Skeletal muscle cell (primary cell): ENCODE measurements at regions not wholly inside any gene's neighbourhood (a gene's known extent, or its start where the extent isn't known, plus 50 kb on each side); places are given as distances from the start of the nearest gene placed in this dataset.
"Not testable (repeated sequence)": the region's sequence is repeated elsewhere in the genome, so short reads cannot be mapped to it uniquely, and the experiment has no call there.

ENCODE experiments used
- DNase-seq: peaks from one replicate; pipeline ENCODE4 v3.0.0-alpha.2; 2010; ENCODE audit warnings: low read depth
- H3K4me3 ChIP-seq: 2 replicates; pipeline ENCODE4 v1.5.1; 2011; ENCODE audit warnings: low read depth, mild to moderate bottlenecking, control low read depth, low read length, moderate library complexity

- not testable (repeated sequence) for H3K4me3 ChIP-seq
Measured at GRCh38 chr10:28911511-28911910, 234.2 kb downstream of the BAMBI start.

GRCh38 chr10:28912017-28912783 lies 234.9 kb downstream of the BAMBI start:
- no peak overlapping the region for H3K4me3 ChIP-seq
- DNase-seq = no peak

More at GRCh38 chr10:28911511-28911910, 234.2 kb downstream of the BAMBI start:
- not testable (repeated sequence) for DNase-seq

- no peak for DNase-seq
- no peak overlapping the region for H3K4me3 ChIP-seq
Measured at GRCh38 chr10:28913436-28914237, 236.3 kb downstream of the BAMBI start.

GRCh38 chr10:28914701-28915100 lies 237.4 kb downstream of the BAMBI start:
- H3K4me3 ChIP-seq = no peak overlapping the region
- DNase-seq = no peak

GRCh38 chr10:28915989-28916588 lies 238.8 kb downstream of the BAMBI start:
- no peak overlapping the region for H3K4me3 ChIP-seq
- DNase-seq = no peak

GRCh38 chr10:28920091-28920490 lies 242.8 kb downstream of the BAMBI start:
- H3K4me3 ChIP-seq = no peak overlapping the region

GRCh38 chr10:28922127-28922526 lies 244.8 kb downstream of the BAMBI start:
- H3K4me3 ChIP-seq = no peak overlapping the region
- no peak for DNase-seq

More at GRCh38 chr10:28920091-28920490, 242.8 kb downstream of the BAMBI start:
- DNase-seq = no peak

- no peak overlapping the region for H3K4me3 ChIP-seq
- no peak for DNase-seq
Measured at GRCh38 chr10:28922861-28923260, 245.5 kb downstream of the BAMBI start.

- no peak for DNase-seq
- no peak overlapping the region for H3K4me3 ChIP-seq
Measured at GRCh38 chr10:28924717-28925116, 247.4 kb downstream of the BAMBI start.

GRCh38 chr10:28925121-28925663 lies 247.9 kb downstream of the BAMBI start:
- no peak for DNase-seq
- no peak overlapping the region for H3K4me3 ChIP-seq

GRCh38 chr10:28926932-28927331 lies 249.6 kb downstream of the BAMBI start:
- DNase-seq = no peak
- H3K4me3 ChIP-seq = no peak overlapping the region

- no peak for DNase-seq
- H3K4me3 ChIP-seq = no peak overlapping the region
Measured at GRCh38 chr10:28928484-28928883, 251.2 kb downstream of the BAMBI start.

- no peak overlapping the region for H3K4me3 ChIP-seq
- DNase-seq = no peak
Measured at GRCh38 chr10:28929942-28930341, 252.6 kb downstream of the BAMBI start.

GRCh38 chr10:28930514-28931495 lies 253.5 kb downstream of the BAMBI start:
- no peak for DNase-seq
- no peak overlapping the region for H3K4me3 ChIP-seq

- no peak for DNase-seq
- no peak overlapping the region for H3K4me3 ChIP-seq
Measured at GRCh38 chr10:28935061-28935460, 257.7 kb downstream of the BAMBI start.

GRCh38 chr10:28937959-28938358 lies 260.6 kb downstream of the BAMBI start:
- no peak overlapping the region for H3K4me3 ChIP-seq
- no peak for DNase-seq

GRCh38 chr10:28938745-28939144 lies 261.4 kb downstream of the BAMBI start:
- no peak for DNase-seq
- H3K4me3 ChIP-seq = no peak overlapping the region

- H3K4me3 ChIP-seq = no peak overlapping the region
- DNase-seq = peak; percentile 35
Measured at GRCh38 chr10:28939281-28940157, 262.2 kb downstream of the BAMBI start.
